HL-60 (cell line): ENCODE measurements at regions not wholly inside any gene's neighbourhood (a gene's known extent, or its start where the extent isn't known, plus 50 kb on each side); places are given as distances from the start of the nearest gene placed in this dataset.

Source experiments
- POLR2AphosphoS5 ChIP-seq: IDR thresholded peaks from 2 replicates; pipeline ENCODE4 v1.6.1; 2012; ENCODE audit warnings: low read depth
- TF ChIP-seq, protein P1 (sequence below): IDR thresholded peaks from one replicate; pipeline ENCODE4 v1.5.1; 2011; ENCODE audit warnings: low read length, control low read depth, inconsistent platforms; ENCODE audit not compliant: insufficient read depth

- TF ChIP-seq, protein P1, sequence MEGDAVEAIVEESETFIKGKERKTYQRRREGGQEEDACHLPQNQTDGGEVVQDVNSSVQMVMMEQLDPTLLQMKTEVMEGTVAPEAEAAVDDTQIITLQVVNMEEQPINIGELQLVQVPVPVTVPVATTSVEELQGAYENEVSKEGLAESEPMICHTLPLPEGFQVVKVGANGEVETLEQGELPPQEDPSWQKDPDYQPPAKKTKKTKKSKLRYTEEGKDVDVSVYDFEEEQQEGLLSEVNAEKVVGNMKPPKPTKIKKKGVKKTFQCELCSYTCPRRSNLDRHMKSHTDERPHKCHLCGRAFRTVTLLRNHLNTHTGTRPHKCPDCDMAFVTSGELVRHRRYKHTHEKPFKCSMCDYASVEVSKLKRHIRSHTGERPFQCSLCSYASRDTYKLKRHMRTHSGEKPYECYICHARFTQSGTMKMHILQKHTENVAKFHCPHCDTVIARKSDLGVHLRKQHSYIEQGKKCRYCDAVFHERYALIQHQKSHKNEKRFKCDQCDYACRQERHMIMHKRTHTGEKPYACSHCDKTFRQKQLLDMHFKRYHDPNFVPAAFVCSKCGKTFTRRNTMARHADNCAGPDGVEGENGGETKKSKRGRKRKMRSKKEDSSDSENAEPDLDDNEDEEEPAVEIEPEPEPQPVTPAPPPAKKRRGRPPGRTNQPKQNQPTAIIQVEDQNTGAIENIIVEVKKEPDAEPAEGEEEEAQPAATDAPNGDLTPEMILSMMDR: no peak
- TF ChIP-seq POLR2AphosphoS5: no peak
Measured at GRCh38 chr11:129699711-129700304, 115.8 kb upstream of the TMEM45B start.
